Gastrocnemius medialis (tissue), 4 donors: ENCODE measurements at regions not wholly inside any gene's neighbourhood (a gene's known extent, or its start where the extent isn't known, plus 50 kb on each side); places are given as distances from the start of the nearest gene placed in this dataset.
"Not testable (repeated sequence)": the region's sequence is repeated elsewhere in the genome, so short reads cannot be mapped to it uniquely, and the experiment has no call there.

Source experiments
- POLR2A ChIP-seq, 2 donors: fragments of 450-650 bp; IDR thresholded peaks; one replicate each; pipeline ENCODE4 v1.6.1; 2017; ENCODE audit warnings: antibody characterized with exemption in 2 of 2, mild to moderate bottlenecking in 2 of 2, moderate library complexity in 2 of 2
- TF ChIP-seq, protein P1 (sequence below), 5 experiments: fragments of 450-650 bp in 3 of 5; fragments of 200-600 bp in 2 of 5; sonication (generic) in 2 of 5; IDR thresholded peaks in 4 of 5; conservative IDR thresholded peaks in 1 of 5; 1 replicate in 4 of 5; 2 replicates in 1 of 5; pipeline ENCODE4 v1.5.1; 2016 to 2019; ENCODE audit warnings: antibody characterized with exemption in 5 of 5, mild to moderate bottlenecking in 3 of 5, moderate library complexity in 3 of 5

DNA sequence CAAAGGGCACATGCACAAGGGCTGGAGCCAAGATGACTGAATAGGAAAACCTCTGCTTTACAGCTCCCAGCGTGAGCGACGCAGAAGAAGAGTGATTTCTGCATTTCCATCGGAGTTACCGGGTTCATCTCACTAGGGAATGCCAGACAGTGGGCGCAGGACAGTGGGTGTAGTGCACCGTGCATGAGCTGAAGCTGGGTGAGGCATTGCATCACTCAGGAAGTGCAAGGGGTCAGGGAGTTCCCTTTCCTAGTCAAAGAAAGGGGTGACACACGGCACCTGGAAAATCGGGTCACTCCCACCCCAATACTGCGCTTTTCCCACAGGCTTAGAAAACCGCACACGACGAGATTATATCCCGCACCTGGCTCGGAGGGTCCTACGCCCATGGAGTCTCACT is 64.5 kb upstream of the HTR1E start:
- TF ChIP-seq, protein P1, sequence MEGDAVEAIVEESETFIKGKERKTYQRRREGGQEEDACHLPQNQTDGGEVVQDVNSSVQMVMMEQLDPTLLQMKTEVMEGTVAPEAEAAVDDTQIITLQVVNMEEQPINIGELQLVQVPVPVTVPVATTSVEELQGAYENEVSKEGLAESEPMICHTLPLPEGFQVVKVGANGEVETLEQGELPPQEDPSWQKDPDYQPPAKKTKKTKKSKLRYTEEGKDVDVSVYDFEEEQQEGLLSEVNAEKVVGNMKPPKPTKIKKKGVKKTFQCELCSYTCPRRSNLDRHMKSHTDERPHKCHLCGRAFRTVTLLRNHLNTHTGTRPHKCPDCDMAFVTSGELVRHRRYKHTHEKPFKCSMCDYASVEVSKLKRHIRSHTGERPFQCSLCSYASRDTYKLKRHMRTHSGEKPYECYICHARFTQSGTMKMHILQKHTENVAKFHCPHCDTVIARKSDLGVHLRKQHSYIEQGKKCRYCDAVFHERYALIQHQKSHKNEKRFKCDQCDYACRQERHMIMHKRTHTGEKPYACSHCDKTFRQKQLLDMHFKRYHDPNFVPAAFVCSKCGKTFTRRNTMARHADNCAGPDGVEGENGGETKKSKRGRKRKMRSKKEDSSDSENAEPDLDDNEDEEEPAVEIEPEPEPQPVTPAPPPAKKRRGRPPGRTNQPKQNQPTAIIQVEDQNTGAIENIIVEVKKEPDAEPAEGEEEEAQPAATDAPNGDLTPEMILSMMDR (IDR thresholded peaks at IDR 0.05 in 4 of 5, conservative IDR thresholded peaks at IDR 0.05 in 1 of 5), result not testable (repeated sequence)
- TF ChIP-seq POLR2A (IDR thresholded peaks at IDR 0.05), result not testable (repeated sequence)
